K562 (cell line): ENCODE measurements at regions not wholly inside any gene's neighbourhood (a gene's known extent, or its start where the extent isn't known, plus 50 kb on each side); places are given as distances from the start of the nearest gene placed in this dataset.

Experiments used
- BMI1 ChIP-seq: fragments of 150-350 bp; IDR thresholded peaks from 2 replicates; pipeline ENCODE4 v1.6.1; 2014; ENCODE audit warnings: low read length
- DPF2 ChIP-seq: fragments of 450-650 bp; IDR thresholded peaks from 2 replicates; pipeline ENCODE4 v1.6.1; 2016
- EZH2 ChIP-seq: IDR thresholded peaks from 2 replicates; pipeline ENCODE4 v1.6.1; 2012; ENCODE audit warnings: low read depth, mild to moderate bottlenecking, inconsistent platforms, low read length, borderline replicate concordance
- KLF6 ChIP-seq: fragments of 250-450 bp; sonication (Bioruptor Pico); IDR thresholded peaks from 2 replicates; pipeline ENCODE4 v1.4.0; 2020; ENCODE audit warnings: mild to moderate bottlenecking, moderate library complexity, borderline replicate concordance
- NFATC3 ChIP-seq: fragments of 450-650 bp; IDR thresholded peaks from 2 replicates; pipeline ENCODE4 v1.6.1; 2017; ENCODE audit warnings: mild to moderate bottlenecking
- TAF1 ChIP-seq: IDR thresholded peaks from 2 replicates; pipeline ENCODE4 v1.6.1; 2011; ENCODE audit warnings: mild to moderate bottlenecking, low read length, moderate library complexity; ENCODE audit not compliant: insufficient read depth, control insufficient read depth, severe bottlenecking; ENCODE audit errors: extremely low read depth
- ZNF174 ChIP-seq: fragments of 250-450 bp; sonication (Bioruptor Pico); IDR thresholded peaks from 2 replicates; pipeline ENCODE4 v1.4.0; 2020; ENCODE audit warnings: mild to moderate bottlenecking
- TF ChIP-seq, protein P1 (sequence below): sonication (generic); formaldehyde crosslinking; IDR thresholded peaks from 2 replicates; pipeline ENCODE4 v1.8.1; 2023; ENCODE audit warnings: missing genetic modification reagents, mild to moderate bottlenecking, borderline replicate concordance
- TF ChIP-seq, protein P2 (sequence below): fragments of 450-650 bp; IDR thresholded peaks from 2 replicates; pipeline ENCODE4 v1.6.1; 2016; ENCODE audit warnings: low read depth, mild to moderate bottlenecking, moderate library complexity
- TF ChIP-seq, protein P3 (sequence below), 3 experiments: IDR thresholded peaks in 2 of 3; conservative IDR thresholded peaks in 1 of 3; 2 replicates each; pipeline ENCODE4 v1.5.1; 2011 to 2012; ENCODE audit warnings: low read length in 3 of 3, mild to moderate bottlenecking in 3 of 3, control low read depth in 2 of 3, improper control_type of control experiment in 1 of 3, inconsistent platforms in 1 of 3, low read depth in 1 of 3, mixed read lengths in 1 of 3, moderate library complexity in 1 of 3; ENCODE audit not compliant: insufficient read depth in 2 of 3

DNA sequence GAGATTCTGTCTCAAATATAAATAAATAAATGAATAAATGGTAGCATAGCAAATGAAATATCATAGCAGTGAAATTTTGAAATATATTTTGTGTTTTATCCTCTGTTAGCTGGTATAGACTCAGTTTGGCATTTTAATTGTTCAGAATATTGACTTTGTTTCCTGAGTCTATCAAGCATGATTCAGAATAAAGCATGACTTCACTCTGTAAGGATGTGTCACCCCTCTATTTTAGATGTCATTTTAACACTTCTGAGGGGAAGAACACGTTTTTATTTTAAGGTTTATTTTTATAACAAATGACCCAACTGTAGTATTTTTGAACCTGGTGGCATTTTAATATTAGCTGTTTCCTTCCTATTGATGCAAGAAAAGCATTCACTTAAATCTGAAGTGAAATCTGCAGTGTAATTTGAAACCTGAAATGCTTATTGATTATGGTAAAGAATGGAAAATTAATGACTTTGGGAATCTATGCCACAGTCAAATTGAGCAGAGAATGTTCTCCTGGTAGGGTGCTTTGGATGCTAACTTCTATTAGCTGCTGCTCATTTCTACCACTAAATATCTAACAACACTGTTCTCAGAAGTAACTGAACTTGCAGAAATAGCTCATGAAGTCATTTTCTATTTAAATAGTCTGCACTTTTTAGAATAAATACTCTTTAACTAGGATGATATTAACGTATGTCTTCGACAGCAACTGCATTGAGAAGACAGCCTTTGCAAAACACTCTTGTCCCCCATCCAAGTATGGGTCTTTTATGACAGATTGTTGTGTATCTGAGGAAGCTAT is 114.2 kb downstream of the SOX4 start:
- TF ChIP-seq ZNF174 (no peak), BMI1 (no peak), DPF2 (no peak), EZH2 (no peak), TAF1 (no peak), NFATC3 (no peak), KLF6 (CRISPR knock-in tag) (no peak)
- TF ChIP-seq, protein P1, sequence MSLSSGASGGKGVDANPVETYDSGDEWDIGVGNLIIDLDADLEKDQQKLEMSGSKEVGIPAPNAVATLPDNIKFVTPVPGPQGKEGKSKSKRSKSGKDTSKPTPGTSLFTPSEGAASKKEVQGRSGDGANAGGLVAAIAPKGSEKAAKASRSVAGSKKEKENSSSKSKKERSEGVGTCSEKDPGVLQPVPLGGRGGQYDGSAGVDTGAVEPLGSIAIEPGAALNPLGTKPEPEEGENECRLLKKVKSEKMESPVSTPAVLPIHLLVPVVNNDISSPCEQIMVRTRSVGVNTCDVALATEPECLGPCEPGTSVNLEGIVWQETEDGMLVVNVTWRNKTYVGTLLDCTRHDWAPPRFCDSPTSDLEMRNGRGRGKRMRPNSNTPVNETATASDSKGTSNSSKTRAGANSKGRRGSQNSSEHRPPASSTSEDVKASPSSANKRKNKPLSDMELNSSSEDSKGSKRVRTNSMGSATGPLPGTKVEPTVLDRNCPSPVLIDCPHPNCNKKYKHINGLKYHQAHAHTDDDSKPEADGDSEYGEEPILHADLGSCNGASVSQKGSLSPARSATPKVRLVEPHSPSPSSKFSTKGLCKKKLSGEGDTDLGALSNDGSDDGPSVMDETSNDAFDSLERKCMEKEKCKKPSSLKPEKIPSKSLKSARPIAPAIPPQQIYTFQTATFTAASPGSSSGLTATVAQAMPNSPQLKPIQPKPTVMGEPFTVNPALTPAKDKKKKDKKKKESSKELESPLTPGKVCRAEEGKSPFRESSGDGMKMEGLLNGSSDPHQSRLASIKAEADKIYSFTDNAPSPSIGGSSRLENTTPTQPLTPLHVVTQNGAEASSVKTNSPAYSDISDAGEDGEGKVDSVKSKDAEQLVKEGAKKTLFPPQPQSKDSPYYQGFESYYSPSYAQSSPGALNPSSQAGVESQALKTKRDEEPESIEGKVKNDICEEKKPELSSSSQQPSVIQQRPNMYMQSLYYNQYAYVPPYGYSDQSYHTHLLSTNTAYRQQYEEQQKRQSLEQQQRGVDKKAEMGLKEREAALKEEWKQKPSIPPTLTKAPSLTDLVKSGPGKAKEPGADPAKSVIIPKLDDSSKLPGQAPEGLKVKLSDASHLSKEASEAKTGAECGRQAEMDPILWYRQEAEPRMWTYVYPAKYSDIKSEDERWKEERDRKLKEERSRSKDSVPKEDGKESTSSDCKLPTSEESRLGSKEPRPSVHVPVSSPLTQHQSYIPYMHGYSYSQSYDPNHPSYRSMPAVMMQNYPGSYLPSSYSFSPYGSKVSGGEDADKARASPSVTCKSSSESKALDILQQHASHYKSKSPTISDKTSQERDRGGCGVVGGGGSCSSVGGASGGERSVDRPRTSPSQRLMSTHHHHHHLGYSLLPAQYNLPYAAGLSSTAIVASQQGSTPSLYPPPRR (CRISPR knock-in tag), result no peak
- TF ChIP-seq, protein P2, sequence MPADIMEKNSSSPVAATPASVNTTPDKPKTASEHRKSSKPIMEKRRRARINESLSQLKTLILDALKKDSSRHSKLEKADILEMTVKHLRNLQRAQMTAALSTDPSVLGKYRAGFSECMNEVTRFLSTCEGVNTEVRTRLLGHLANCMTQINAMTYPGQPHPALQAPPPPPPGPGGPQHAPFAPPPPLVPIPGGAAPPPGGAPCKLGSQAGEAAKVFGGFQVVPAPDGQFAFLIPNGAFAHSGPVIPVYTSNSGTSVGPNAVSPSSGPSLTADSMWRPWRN, result no peak
- TF ChIP-seq, protein P3, sequence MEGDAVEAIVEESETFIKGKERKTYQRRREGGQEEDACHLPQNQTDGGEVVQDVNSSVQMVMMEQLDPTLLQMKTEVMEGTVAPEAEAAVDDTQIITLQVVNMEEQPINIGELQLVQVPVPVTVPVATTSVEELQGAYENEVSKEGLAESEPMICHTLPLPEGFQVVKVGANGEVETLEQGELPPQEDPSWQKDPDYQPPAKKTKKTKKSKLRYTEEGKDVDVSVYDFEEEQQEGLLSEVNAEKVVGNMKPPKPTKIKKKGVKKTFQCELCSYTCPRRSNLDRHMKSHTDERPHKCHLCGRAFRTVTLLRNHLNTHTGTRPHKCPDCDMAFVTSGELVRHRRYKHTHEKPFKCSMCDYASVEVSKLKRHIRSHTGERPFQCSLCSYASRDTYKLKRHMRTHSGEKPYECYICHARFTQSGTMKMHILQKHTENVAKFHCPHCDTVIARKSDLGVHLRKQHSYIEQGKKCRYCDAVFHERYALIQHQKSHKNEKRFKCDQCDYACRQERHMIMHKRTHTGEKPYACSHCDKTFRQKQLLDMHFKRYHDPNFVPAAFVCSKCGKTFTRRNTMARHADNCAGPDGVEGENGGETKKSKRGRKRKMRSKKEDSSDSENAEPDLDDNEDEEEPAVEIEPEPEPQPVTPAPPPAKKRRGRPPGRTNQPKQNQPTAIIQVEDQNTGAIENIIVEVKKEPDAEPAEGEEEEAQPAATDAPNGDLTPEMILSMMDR (IDR thresholded peaks at IDR 0.05 in 2 of 3, conservative IDR thresholded peaks at IDR 0.05 in 1 of 3; ENCODE audit: insufficient read depth in 2 of 3, low read depth in 1 of 3, low read length in 3 of 3), result no peak
